ENCODE measurements at regions not wholly inside any gene's neighbourhood (a gene's known extent, or its start where the extent isn't known, plus 50 kb on each side); places are given as distances from the start of the nearest gene placed in this dataset.

- 57% methylated on average over 3 of the region's 3 CpGs for WGBS (ENCODE audit: missing lambda C conversion rate)
- POLR2A ChIA-PET = no interaction called here
- ATAC-seq = no peak
- CTCF ChIA-PET = no interaction called here
- no peak overlapping the region for H3K4me3 ChIP-seq
- no peak overlapping the region for H3K27ac ChIP-seq
- no peaks in the 10 kb centered on the region for H3K4me1 ChIP-seq
- H3K9me3 ChIP-seq = no peaks in the 10 kb centered on the region
- no peak for FAIRE-seq
- no peak for TF ChIP-seq NFE2L2 (conservative IDR thresholded peaks at IDR 0.05; ENCODE audit: low read length)
- TF ChIP-seq CHD4 (IDR thresholded peaks at IDR 0.05; ENCODE audit: borderline replicate concordance) = no peak
- TF ChIP-seq E2F6 (IDR thresholded peaks at IDR 0.05; ENCODE audit: borderline replicate concordance, low read depth) = no peak
- TF ChIP-seq REST (IDR thresholded peaks at IDR 0.05) = no peak
- TF ChIP-seq ESRRA (IDR thresholded peaks at IDR 0.05; ENCODE audit: borderline replicate concordance, low read length) = no peak
- TF ChIP-seq PBX3 (IDR thresholded peaks at IDR 0.05) = no peak
- no peak for TF ChIP-seq ZNF302 (CRISPR knock-in tag; IDR thresholded peaks at IDR 0.05)
- no peak for TF ChIP-seq HOXB13 (CRISPR knock-in tag; IDR thresholded peaks at IDR 0.05; ENCODE audit: low read depth)
- no peak for TF ChIP-seq CTCF (IDR thresholded peaks at IDR 0.05)
- TF ChIP-seq RARB (CRISPR knock-in tag; IDR thresholded peaks at IDR 0.05) = no peak
- no peak for TF ChIP-seq KDM5A (IDR thresholded peaks at IDR 0.05)
- DNase-seq (ENCODE audit: low read depth in 1 of 2, low spot score in 1 of 2) = no peak
- H3K4me2 ChIP-seq = no peak overlapping the region
These were observed 94.8 kb upstream of the HNRNPA3 start for GRCh38 chr2:177117755-177118154.

- POLR2A ChIA-PET = no interaction called here
- Histone ChIP-seq H3K9me3 (no peaks in the 10 kb centered on the region), H3K4me2 (no peak overlapping the region), H3K4me3 (no peak overlapping the region), H3K4me1 (no peaks in the 10 kb centered on the region), H3K27ac (no peak overlapping the region)
- FAIRE-seq = no peak
- 78% methylated on average over 2 of the region's 2 CpGs for WGBS (ENCODE audit: missing lambda C conversion rate)
- ATAC-seq = no peak
- no peak for DNase-seq (ENCODE audit: low read depth in 1 of 2, low spot score in 1 of 2)
- CTCF ChIA-PET = interaction anchor here (0.6 kb wide), 1 partner anchor 1150 kb away, joined by 3 read pairs; no protein-coding TSS in a partner anchor
- TF ChIP-seq TP53 (CRISPR knock-in tag; IDR thresholded peaks at IDR 0.05) (no peak), MAX (IDR thresholded peaks at IDR 0.05) (no peak), REST (IDR thresholded peaks at IDR 0.05) (no peak), EHF (CRISPR knock-in tag; IDR thresholded peaks at IDR 0.05) (no peak), HOXA7 (CRISPR knock-in tag; IDR thresholded peaks at IDR 0.05) (no peak), EHMT2 (IDR thresholded peaks at IDR 0.05; ENCODE audit: low read depth) (no peak), FOSL2 (IDR thresholded peaks at IDR 0.05) (no peak), FOSL2 (CRISPR knock-in tag; IDR thresholded peaks at IDR 0.05) (no peak)
These were observed 94.0 kb upstream of the HNRNPA3 start for GRCh38 chr2:177118636-177119035.

All from A549 (cell line).